HG03139 (cell line): ENCODE measurements at regions not wholly inside any gene's neighbourhood (a gene's known extent, or its start where the extent isn't known, plus 50 kb on each side); places are given as distances from the start of the nearest gene placed in this dataset.
"Not testable (repeated sequence)": the region's sequence is repeated elsewhere in the genome, so short reads cannot be mapped to it uniquely, and the experiment has no call there.

ENCODE experiments used
- ATAC-seq: cut with Tn5 transposase; IDR thresholded peaks from one replicate; pipeline ENCODE4 v1.9.1; 2021; ENCODE audit not compliant: unreplicated experiment

- ATAC-seq: no peak
These were observed 82.8 kb upstream of the PARP8 start for GRCh38 chr5:50583621-50584020.

DNA sequence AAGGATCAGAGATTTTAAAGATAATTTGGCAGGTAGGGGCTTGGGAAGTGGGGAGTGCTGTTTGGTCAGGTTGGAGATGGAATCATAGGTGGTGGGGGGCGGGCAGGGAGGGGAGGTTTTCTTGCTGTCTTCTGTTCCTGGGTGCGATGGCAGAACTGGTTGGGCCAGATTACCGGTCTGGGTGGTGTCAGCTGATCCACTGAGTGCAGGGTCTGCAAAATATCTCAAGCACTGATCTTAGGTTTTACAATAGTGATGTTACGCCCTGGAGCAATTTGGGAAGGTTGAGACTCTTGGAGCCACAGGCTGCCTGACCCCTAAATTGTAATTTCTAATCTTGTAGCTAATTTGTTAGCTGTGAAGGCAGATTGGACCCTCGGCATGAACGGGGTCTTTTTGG, 78.0 kb upstream of the PARP8 start:
- ATAC-seq: not testable (repeated sequence)

GRCh38 chr5:50590444-50591189, 75.8 kb upstream of the PARP8 start:
- ATAC-seq: not testable (repeated sequence)

DNA sequence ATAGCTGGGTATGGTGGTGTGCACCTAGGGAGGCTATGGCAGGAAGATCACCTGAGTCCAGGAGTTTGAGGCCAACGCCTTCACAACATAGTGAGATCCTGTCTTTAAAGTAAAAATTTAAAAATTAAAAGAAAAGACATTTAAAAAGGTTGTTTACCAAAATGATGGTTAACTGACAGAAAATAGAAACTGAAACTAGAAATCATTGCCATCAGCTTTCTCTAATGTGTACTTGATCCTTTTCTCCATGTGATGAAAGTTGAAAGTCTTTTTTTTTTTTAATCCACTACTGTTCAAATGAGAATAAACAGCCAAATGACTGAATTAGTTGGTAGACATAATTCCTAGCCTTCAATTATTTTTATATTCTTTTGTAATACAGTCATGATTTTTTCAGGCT, 75.1 kb upstream of the PARP8 start:
- not testable (repeated sequence) for ATAC-seq

- no peak for ATAC-seq
These were observed 72.8 kb upstream of the PARP8 start for GRCh38 chr5:50593681-50594080.

- ATAC-seq: no peak
These were observed 71.2 kb upstream of the PARP8 start for GRCh38 chr5:50595199-50595598.

DNA sequence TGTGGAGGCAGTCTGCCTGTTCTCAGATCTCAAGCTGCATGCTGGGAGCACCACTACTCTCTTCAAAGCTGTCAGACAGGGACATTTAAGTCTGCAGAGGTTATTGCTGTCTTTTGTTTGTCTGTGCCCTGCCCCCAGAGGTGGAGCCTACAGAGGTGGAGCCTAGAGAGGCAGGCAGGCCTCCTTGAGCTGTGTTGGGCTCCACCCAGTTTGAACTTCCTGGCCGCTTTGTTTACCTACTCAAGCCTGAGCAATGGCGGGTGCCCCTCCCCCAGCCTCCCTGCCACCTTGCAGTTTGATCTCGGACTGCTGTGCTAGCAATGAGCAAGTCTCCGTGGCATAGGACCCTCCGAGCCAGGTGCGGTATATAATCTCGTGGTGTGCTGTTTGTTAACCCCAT, 64.9 kb upstream of the PARP8 start:
- ATAC-seq: not testable (repeated sequence)

DNA sequence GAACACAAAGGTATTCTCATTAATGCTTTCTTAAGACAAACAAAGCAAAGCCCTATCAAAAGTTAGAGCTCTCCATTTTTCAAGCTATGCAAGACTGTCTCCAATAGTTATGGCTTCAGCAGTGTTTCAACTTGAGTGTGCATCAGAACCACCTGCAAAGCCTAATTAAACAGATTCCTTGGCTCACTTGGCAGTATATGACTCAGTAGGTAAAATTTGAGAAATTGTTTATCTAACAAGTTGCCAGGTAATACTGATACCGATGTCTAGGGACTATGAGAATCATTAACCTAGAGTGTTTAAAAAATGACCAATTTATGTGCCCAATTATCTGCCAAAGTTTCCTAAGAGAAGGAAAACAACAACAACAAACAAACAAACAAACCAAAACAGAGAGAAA, 60.3 kb upstream of the PARP8 start:
- ATAC-seq: no peak

- not testable (repeated sequence) for ATAC-seq
These were observed 59.0 kb upstream of the PARP8 start for GRCh38 chr5:50607456-50607855.

DNA sequence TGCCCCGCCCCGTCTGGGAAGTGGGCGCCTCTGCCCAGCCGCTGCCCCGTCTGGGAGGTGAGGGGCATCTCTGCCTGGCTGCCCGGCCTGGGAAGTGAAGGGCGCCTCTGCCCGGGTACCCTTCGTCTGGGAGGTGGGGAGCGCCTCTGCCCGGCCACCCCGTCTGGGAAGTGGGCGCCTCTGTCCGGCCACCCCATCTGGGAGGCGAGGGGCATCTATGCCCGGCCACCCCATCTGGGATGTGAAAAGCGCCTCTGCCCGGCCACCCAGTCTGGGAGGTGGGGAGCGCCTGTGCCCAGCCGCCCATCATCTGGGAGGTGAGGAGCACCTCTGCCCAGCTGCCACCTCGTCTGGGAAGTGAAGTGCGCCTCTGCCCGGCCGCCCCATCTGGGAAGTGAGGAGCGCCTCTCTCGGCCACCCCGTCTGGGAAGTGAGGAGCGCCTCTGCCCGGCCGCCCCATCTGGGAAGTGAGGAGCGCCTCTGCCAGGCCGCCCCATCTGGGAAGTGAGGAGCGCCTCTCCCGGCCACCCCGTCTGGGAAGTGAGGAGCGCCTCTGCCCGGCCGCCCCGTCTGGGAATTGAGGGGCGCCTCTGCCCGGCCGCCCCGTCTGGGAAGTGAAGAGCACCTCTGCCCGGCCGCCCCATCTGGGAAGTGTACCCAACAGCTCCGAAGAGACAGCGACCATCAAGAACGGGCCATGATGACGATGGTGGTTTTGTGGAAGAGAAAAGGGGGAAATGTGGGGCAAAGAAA, 58.3 kb upstream of the PARP8 start:
- ATAC-seq: not testable (repeated sequence)

DNA sequence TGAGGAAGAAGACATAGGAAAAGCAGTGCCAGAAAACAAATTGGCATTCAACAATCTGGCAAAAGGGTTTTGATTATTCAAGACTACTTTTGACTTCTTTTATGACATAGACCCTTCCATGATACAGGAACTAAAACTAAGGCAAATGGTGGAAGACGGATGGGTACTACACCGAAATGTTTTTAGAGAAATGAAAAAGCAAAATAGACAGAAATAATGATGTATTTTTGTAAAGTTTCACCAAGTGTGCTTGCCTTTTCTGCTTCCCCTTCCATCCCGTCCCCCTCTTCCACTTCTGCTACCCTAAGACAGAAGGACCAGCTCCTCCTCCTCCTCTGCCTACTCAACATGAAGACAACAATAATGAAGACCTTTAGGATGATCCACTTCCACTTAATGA, 53.4 kb upstream of the PARP8 start:
- ATAC-seq: not testable (repeated sequence)
